Mesodermal cell (in vitro differentiated cells): ENCODE measurements at regions not wholly inside any gene's neighbourhood (a gene's known extent, or its start where the extent isn't known, plus 50 kb on each side); places are given as distances from the start of the nearest gene placed in this dataset.

ENCODE experiments used
- H3K27ac ChIP-seq: 2 replicates; pipeline ENCODE4 v1.7.0; 2013; ENCODE audit warnings: mild to moderate bottlenecking, low read depth, low read length, moderate library complexity; ENCODE audit not compliant: severe bottlenecking
- H3K36me3 ChIP-seq: 2 replicates; pipeline ENCODE4 v1.7.1; 2013; ENCODE audit warnings: mild to moderate bottlenecking, low read length, moderate library complexity; ENCODE audit not compliant: control insufficient read depth, insufficient read depth
- H3K4me1 ChIP-seq: one replicate; pipeline ENCODE4 v1.7.1; 2013; ENCODE audit warnings: mild to moderate bottlenecking, low read length; ENCODE audit not compliant: insufficient read depth, control insufficient read depth, poor library complexity, severe bottlenecking
- H3K4me3 ChIP-seq: 2 replicates; pipeline ENCODE4 v1.7.0; 2013; ENCODE audit warnings: low read length, control low read depth, mild to moderate bottlenecking; ENCODE audit not compliant: insufficient read depth, poor library complexity, severe bottlenecking; ENCODE audit errors: extremely low read depth
- H3K9me3 ChIP-seq: 2 replicates; pipeline ENCODE4 v1.7.1; 2013; ENCODE audit warnings: mild to moderate bottlenecking, low read length, moderate library complexity; ENCODE audit not compliant: control insufficient read depth
- WGBS, 2 experiments: methylation state at CpG; one replicate each; pipeline ENCODE4 v1.1.5; 2013; ENCODE audit warnings: missing lambda C conversion rate in 2 of 2; ENCODE audit not compliant: insufficient coverage in 2 of 2; 5-methylcytosine and 5-hydroxymethylcytosine counted together

DNA sequence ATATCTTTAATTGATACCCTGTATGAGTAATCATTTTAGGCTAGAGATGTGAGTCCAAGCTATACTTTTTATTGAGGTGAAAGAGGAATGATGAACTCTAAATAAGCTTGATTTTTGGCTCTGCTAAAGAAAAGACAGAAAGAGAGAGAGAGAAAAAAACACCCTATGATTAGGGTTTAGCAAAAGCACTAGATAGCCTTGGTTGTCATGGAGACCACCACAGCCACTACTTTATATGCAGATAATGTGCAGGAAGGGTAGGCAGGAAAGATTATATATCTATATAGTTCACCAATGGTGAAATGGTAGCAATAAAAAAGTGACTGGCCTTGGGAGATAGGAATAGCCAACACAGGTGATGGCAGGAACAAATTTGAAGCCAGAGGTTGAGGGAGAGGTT is 69.9 kb upstream of the CAMK2D start:
- Histone ChIP-seq H3K27ac (no peak overlapping the region), H3K4me3 (no peak overlapping the region), H3K9me3 (no peaks in the 10 kb centered on the region), H3K36me3 (no peaks in the 10 kb centered on the region), H3K4me1 (peaks cover 8% of the 10 kb centered on the region)

GRCh38 chr4:113828702-113829101 is 67.2 kb upstream of the CAMK2D start:
- no peaks in the 10 kb centered on the region for H3K4me1 ChIP-seq
- no peak overlapping the region for H3K27ac ChIP-seq
- H3K9me3 ChIP-seq = no peaks in the 10 kb centered on the region
- no peaks in the 10 kb centered on the region for H3K36me3 ChIP-seq
- WGBS, 2 experiments = no CpG with 5 or more reads among the region's 2 CpGs
- H3K4me3 ChIP-seq = no peak overlapping the region

GRCh38 chr4:113827285-113827684 is 65.7 kb upstream of the CAMK2D start:
- WGBS, 2 experiments = 90% methylated on average over 1 of the region's 2 CpGs; no CpG with 5 or more reads in 1 of the 2 experiments
- H3K4me1 ChIP-seq = no peaks in the 10 kb centered on the region
- no peaks in the 10 kb centered on the region for H3K36me3 ChIP-seq
- no peak overlapping the region for H3K4me3 ChIP-seq
- no peak overlapping the region for H3K27ac ChIP-seq
- no peaks in the 10 kb centered on the region for H3K9me3 ChIP-seq

GRCh38 chr4:113826421-113826820 is 64.9 kb upstream of the CAMK2D start:
- Histone ChIP-seq H3K4me1 (no peaks in the 10 kb centered on the region), H3K27ac (no peak overlapping the region), H3K9me3 (no peaks in the 10 kb centered on the region), H3K36me3 (no peaks in the 10 kb centered on the region), H3K4me3 (no peak overlapping the region)
- 86 to 100% methylated on average over 1 of the region's 2 CpGs for WGBS, 2 experiments

DNA sequence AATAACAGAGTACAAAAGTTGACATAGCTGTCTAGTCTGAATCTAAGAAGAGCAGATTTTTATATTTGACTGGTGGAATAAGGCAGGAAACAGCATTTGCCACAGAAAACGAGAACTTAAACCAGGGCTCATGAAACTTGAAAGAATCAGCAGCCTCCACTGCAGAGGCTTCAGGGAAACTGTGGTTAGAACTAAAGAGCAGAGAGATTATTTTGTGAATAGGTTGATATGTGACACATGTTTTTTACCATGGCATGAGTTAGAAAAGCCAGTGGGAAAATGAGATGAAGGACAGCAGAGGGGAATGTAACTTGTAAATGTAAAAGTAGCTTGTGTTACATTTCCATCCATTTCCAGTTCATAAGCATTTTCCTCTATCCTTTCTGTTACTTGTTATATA is 63.7 kb upstream of the CAMK2D start:
- Histone ChIP-seq H3K27ac (no peak overlapping the region), H3K4me1 (no peaks in the 10 kb centered on the region)
- WGBS, 2 experiments = 87 to 96% methylated on average over 1 of the region's 1 CpG

DNA sequence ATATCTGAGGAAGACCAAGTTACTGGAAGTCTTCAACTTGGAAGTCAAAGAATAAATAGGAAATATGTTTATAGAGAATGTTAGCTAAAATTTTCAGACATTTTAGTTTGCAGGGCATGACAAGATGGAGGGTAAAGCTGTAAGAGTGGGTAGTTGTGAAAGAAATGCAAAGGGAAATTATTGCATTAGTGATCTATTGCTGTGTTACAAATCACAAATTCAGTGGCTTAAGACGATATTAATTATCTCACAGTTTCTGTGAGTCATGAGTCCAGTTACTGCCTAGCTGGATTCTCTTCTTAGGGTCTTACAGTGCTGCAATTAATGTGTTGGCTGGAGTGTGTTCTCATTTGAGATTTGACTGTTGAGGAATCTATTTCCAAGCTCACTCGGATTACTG is 62.9 kb upstream of the CAMK2D start:
- H3K9me3 ChIP-seq = no peaks in the 10 kb centered on the region
- no peak overlapping the region for H3K4me3 ChIP-seq
- no peaks in the 10 kb centered on the region for H3K36me3 ChIP-seq

More for the DNA sequence above, 63.7 kb upstream of the CAMK2D start:
- H3K9me3 ChIP-seq = no peaks in the 10 kb centered on the region
- H3K4me3 ChIP-seq = no peak overlapping the region
- H3K36me3 ChIP-seq = no peaks in the 10 kb centered on the region

DNA sequence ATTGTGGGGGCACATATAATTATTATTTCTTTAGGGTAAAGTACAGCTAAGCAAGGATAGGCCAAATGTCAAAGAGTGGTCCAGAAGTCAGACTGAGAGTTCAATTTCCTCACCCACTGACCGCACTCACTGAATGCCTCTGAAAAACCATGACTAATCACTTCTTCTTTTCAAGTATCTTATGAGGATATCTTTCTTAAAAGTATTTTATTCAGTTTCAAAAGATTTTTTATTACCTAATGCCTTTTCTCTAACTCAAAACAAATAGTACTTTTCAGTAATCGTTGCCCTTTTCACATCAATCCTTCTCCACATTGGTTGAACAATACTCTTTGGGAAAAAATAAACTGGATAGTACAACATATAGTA is 61.7 kb upstream of the CAMK2D start:
- H3K36me3 ChIP-seq = no peaks in the 10 kb centered on the region
- H3K4me3 ChIP-seq = no peak overlapping the region
- no peak overlapping the region for H3K27ac ChIP-seq
- H3K4me1 ChIP-seq = no peaks in the 10 kb centered on the region
- no CpG with 5 or more reads among the region's 2 CpGs for WGBS, 2 experiments
- no peaks in the 10 kb centered on the region for H3K9me3 ChIP-seq

More for the DNA sequence above, 62.9 kb upstream of the CAMK2D start:
- no peak overlapping the region for H3K27ac ChIP-seq
- H3K4me1 ChIP-seq = no peaks in the 10 kb centered on the region
- WGBS, 2 experiments = 80 to 86% methylated on average over 1 of the region's 2 CpGs

- no CpG with 5 or more reads among the region's 1 CpG for WGBS, 2 experiments
- Histone ChIP-seq H3K27ac (no peak overlapping the region), H3K36me3 (no peaks in the 10 kb centered on the region), H3K4me1 (no peaks in the 10 kb centered on the region), H3K4me3 (no peak overlapping the region), H3K9me3 (no peaks in the 10 kb centered on the region)
These were observed 61.2 kb upstream of the CAMK2D start for GRCh38 chr4:113822555-113823290.

DNA sequence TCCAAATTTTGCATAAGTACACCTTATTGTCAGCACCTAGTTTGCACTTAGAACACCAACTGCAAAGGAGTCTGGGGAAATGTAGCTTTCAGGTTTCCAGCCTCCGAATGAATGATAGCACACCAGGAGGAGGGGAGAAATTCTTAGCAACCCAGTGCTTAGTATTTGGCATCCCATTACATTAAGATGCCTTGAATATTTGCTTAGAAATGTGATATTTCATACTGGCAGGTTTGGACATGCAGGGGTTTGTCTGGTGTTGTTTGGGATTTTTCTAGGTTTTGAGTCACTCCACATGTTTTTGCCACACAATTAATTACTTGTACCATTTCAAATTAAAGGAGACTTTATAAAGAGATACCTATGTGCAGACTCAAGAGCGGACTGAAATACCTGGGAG is 60.3 kb upstream of the CAMK2D start:
- 100% methylated on average over 1 of the region's 2 CpGs; no CpG with 5 or more reads in 1 of the 2 experiments for WGBS, 2 experiments
- Histone ChIP-seq H3K27ac (no peak overlapping the region), H3K4me3 (no peak overlapping the region), H3K36me3 (no peaks in the 10 kb centered on the region), H3K4me1 (no peaks in the 10 kb centered on the region), H3K9me3 (no peaks in the 10 kb centered on the region)

- H3K4me1 ChIP-seq = no peaks in the 10 kb centered on the region
- WGBS, 2 experiments = 82 to 96% methylated on average over 2 to 3 of the region's 3 CpGs
- H3K9me3 ChIP-seq = no peaks in the 10 kb centered on the region
- H3K27ac ChIP-seq = no peak overlapping the region
- no peaks in the 10 kb centered on the region for H3K36me3 ChIP-seq
- H3K4me3 ChIP-seq = no peak overlapping the region
These were observed 58.6 kb upstream of the CAMK2D start for GRCh38 chr4:113820108-113820507.

DNA sequence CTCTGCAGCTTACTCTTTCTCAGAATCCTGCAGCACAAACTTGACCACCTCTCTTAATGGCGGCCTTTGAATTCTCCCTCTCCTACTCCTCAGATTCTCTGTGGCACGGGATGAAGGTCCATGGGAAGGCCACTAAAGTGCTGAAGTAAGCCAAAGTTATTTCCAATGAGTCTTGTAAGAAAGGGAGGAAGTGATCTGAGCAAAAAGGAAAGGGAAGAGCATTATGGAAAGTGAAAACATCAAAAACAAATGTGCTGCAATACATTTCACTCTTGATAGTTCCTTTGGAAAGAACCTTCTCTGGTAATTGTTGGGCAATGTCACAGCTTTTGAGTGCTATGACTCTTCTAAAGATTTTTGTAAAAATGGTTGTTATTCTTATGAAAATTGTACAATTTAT is 54.3 kb upstream of the CAMK2D start:
- Histone ChIP-seq H3K4me3 (no peak overlapping the region), H3K9me3 (no peaks in the 10 kb centered on the region), H3K27ac (no peak overlapping the region), H3K36me3 (no peaks in the 10 kb centered on the region), H3K4me1 (no peaks in the 10 kb centered on the region)
- no CpG with 5 or more reads among the region's 2 CpGs for WGBS, 2 experiments
